NCI-H1436 treated with DMSO at 0.1 percent for 48 hours (cell line): ENCODE measurements at regions not wholly inside any gene's neighbourhood (a gene's known extent, or its start where the extent isn't known, plus 50 kb on each side); places are given as distances from the start of the nearest gene placed in this dataset.

ENCODE experiments used
- DNase-seq: peaks from one replicate; lab custom pipeline; 2025; lab: John Stamatoyannopoulos, UW

- no peak for DNase-seq
Observed at GRCh38 chr4:124807421-124807820, 94.9 kb upstream of the ANKRD50 start.

GRCh38 chr4:124806403-124806802, 93.9 kb upstream of the ANKRD50 start:
- DNase-seq: no peak

DNA sequence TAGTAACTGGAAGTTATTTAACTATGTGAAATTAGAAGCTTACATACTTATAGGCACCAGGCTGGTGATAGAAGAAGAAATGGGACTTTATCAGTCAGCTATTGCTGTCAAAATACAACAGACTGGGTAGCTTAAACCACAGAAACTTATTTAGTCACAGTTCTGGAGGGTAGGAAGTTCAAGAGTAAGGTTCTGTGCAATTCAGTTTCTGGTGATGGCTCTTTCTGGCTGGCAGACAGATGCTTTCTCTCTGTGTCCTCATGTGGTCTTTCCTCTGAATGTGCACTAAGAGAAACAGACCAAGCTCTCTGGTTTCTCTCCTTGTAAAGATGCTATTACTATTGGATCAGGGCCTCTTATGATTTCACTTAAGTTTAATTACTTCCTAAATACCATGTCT, 92.1 kb upstream of the ANKRD50 start:
- no peak for DNase-seq

DNA sequence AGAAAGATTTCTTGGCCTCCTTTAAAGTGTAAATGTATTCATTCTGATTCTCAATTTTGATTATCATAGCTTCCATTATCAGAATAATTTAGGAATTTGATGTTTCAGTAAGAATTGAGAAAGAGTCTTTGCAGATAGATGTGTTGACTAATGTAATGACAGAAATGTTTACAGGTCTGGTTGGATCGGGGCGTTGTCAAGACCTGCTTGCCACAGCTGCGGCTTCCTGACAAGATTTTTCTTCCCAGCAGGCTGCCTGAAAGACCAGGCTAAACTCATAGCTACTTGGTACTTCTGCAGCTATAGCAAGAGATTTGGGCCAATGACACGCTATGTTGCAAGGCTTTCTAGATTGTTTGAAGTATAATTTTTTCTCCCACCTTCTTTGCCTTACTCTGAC, 91.5 kb upstream of the ANKRD50 start:
- DNase-seq: no peak

DNA sequence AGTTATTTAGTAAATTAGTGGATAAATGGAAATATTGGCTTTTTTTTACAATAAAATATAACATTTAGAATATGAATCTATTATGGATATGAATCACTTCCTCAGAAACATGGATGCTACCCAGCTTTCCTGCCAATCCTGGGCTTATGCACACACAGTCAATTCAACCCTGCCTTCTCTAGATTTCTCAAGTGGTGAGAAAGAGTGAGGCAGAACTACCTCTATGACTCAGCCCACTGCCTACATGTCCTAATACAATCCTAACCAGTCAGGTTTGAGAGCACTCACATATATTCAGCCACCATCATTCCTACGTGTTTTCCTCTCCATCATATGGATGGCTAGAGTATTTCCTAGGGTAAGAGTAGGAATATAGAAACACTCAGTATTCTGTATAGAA, 91.1 kb upstream of the ANKRD50 start:
- DNase-seq: no peak

GRCh38 chr4:124803026-124803425, 90.5 kb upstream of the ANKRD50 start:
- DNase-seq: no peak

GRCh38 chr4:124797223-124797622, 84.7 kb upstream of the ANKRD50 start:
- DNase-seq: no peak

DNA sequence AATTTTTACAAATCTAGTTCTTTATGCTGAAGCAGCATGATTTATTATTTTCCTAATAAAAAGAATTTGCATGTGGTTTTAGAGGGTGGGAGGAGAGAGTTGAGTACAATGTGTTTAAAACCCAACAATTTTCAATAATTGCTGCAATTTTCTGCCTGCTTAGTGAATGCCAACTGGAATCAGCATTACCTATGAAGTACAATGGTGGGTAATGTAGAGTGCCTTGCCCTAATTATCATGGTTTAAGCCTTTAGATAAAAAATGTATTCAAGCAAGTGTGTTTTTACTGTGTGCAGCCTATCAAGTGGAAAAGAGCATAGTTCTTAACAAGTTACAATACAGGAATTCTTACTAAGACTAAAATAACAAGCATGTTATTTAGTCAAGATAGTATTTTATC, 77.9 kb upstream of the ANKRD50 start:
- peak; percentile 79 for DNase-seq

DNA sequence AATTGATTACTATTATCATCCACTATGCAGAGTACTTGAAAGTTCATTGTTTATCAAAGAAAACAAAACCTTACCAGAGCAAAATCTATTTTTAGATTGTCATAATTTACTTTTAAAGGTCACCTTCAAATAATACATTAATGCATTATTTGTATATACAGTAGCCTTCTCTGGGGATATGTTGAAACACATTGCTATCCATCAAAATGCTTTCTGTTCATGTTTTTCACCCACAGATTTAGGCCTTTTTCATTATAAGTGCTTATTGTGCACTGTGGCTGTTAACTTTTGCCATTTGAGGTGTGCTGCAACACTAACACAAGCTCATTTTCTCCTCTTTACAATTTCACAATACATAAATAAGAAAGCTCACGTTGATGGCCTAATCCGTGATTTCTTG, 74.1 kb upstream of the ANKRD50 start:
- DNase-seq: no peak

GRCh38 chr4:124785645-124786044, 73.1 kb upstream of the ANKRD50 start:
- DNase-seq: no peak

- DNase-seq: no peak
Observed at GRCh38 chr4:124783847-124784246, 71.3 kb upstream of the ANKRD50 start.

DNA sequence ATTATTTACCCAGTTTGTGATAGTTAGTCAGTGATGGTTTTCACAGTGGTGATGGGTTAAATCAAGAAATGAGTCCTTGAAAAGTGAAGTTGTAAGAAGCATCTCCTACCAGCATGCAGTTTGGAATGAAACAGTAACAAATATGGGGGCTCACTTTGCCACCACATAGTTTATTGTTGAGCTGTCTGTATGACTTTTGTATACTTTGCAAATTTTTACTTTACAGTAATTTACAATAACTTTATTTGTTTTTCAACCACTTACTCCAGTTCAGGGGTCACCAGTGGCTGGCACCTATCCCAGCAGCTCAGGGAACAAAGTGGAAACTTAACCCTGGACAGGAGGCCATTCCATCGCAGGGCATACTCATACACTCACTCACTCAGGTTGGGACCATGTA, 64.5 kb upstream of the ANKRD50 start:
- no peak for DNase-seq

DNA sequence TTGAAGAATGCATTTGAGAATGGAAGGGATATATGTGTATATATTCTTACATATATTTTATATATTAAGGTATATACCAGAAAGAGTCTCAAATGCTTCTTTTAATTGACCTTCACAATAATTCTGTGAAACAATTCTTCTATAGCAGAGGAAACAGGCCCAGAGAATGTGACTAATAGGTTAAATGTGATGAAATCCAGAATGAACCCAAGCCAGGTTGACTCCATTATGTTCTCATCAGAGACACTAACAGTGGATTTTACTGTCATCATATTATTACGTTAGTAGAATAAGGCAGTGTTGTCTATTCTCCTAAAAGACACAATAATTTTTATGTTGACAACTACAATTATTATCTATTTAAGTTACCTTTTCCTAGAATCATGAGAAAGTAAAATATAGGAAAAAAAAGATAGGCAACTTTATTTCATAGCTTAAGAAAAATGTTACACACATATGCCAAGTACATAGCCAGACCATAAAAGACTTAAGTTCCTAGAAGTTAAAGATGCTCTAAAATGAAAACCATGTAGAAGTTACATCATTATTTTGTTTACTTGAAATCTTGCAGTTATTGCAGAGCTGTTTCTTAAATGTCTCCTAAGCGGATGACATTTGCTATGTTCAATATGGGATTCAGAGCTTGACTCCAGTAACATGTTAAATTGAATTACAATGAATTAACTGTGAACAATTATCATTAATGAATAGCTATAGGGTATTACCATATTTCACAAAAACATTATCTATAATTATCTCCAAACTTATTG, 56.2 kb upstream of the ANKRD50 start:
- no peak for DNase-seq

DNA sequence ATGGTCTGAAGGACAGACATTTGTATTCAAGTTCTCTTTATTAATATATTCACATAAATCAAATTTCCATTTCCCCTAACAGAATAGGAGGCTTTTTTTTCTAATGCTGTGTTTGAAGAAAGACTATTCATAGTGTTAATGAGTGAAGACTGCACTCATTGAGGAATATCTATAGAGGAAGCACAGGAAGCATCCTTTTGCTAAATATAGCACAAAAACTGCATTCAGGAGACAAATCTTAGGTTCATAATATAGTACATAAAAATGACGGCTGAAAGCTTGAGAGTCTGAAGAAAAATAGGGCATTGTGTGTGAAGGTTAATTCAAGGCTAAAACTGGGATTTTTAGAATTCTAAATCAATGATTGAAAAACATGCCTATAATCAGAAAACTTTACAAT, 50.4 kb upstream of the ANKRD50 start:
- DNase-seq: no peak
